Adrenal gland (tissue), 5 donors: ENCODE measurements at regions not wholly inside any gene's neighbourhood (a gene's known extent, or its start where the extent isn't known, plus 50 kb on each side); places are given as distances from the start of the nearest gene placed in this dataset.

Experiments used
- CTCF ChIP-seq, 6 experiments: fragments of 450-650 bp in 4 of 6; fragments of 200-600 bp in 2 of 6; sonication (generic) in 1 of 6; IDR thresholded peaks; 1 replicate in 5 of 6; 2 replicates in 1 of 6; pipeline versions ENCODE4 v1.5.1 to v1.8.0; 2016 to 2021; ENCODE audit warnings: antibody characterized with exemption in 6 of 6, mild to moderate bottlenecking in 2 of 6, moderate library complexity in 1 of 6
- POLR2A ChIP-seq, 2 donors: fragments of 450-650 bp; IDR thresholded peaks; one replicate each; pipeline ENCODE4 v1.6.1; 2017; ENCODE audit warnings: antibody characterized with exemption in 2 of 2, mild to moderate bottlenecking in 2 of 2, moderate library complexity in 1 of 2
- donor health status: DM: no; HTN: no; CAD: no.

DNA sequence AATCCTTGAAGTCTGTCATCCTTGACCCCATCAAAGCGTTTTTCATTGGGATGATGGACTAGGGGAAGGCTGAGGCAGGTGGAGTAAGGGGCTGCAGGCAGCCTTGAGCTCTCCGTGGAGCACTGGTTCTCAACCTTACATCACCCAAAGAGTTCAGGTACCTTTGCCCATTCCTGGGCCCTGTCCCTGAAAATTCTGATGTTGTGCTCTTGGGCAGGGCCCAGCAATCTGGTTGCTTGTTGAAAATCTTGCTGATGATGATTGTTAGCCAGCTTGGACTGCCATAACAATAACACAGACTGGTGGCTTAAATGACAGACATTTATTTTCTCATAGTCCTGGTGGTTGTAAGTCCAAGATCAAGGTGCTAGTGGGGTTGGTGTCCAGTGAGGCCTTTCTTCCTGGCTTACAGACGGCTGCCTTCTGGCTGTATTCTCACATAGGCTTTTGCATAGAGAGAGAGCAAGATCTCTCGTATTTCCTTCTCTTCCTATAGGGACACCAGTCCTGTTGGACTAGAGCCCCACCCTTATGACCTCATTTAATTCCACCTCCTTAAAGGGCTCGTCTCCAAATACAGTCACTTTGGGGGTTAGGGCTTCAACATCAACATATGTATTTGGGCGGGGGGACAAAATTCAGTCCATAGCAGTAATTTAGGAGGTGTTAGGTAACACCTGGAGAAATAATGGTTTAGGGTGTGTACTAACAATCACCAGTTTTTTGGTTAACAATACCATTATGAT, 104.9 kb downstream of the PLEKHG1 start:
- TF ChIP-seq CTCF (IDR thresholded peaks at IDR 0.05) (no peak), POLR2A (IDR thresholded peaks at IDR 0.05) (no peak)
